GM12801 (cell line): ENCODE measurements at regions not wholly inside any gene's neighbourhood (a gene's known extent, or its start where the extent isn't known, plus 50 kb on each side); places are given as distances from the start of the nearest gene placed in this dataset.

Source experiments
- TF ChIP-seq, protein P1 (sequence below): IDR thresholded peaks from one replicate; pipeline ENCODE4 v1.5.1; 2011; ENCODE audit warnings: control low read depth; ENCODE audit not compliant: insufficient read length; ENCODE audit errors: extremely low read depth

DNA sequence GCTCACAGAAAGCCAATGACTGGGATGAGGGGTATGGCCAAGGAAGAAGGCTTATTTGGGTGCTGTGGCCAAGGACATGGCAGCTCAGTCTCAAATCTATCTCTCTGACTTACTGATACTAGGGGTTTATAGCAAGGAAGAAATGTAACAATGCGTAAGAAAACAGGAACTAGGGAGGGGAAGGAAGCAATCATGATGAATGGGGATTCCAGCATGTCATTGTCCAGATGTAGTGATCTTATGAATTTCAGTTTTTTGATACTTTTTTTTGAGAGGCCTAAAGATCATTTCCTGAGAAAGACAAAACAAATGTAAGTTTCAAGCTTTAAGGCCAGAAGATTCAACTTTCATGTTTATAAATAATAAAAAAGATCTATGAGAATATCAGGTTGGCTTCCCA, 298.6 kb upstream of the FAM98A start:
- TF ChIP-seq, protein P1, sequence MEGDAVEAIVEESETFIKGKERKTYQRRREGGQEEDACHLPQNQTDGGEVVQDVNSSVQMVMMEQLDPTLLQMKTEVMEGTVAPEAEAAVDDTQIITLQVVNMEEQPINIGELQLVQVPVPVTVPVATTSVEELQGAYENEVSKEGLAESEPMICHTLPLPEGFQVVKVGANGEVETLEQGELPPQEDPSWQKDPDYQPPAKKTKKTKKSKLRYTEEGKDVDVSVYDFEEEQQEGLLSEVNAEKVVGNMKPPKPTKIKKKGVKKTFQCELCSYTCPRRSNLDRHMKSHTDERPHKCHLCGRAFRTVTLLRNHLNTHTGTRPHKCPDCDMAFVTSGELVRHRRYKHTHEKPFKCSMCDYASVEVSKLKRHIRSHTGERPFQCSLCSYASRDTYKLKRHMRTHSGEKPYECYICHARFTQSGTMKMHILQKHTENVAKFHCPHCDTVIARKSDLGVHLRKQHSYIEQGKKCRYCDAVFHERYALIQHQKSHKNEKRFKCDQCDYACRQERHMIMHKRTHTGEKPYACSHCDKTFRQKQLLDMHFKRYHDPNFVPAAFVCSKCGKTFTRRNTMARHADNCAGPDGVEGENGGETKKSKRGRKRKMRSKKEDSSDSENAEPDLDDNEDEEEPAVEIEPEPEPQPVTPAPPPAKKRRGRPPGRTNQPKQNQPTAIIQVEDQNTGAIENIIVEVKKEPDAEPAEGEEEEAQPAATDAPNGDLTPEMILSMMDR, result no peak

DNA sequence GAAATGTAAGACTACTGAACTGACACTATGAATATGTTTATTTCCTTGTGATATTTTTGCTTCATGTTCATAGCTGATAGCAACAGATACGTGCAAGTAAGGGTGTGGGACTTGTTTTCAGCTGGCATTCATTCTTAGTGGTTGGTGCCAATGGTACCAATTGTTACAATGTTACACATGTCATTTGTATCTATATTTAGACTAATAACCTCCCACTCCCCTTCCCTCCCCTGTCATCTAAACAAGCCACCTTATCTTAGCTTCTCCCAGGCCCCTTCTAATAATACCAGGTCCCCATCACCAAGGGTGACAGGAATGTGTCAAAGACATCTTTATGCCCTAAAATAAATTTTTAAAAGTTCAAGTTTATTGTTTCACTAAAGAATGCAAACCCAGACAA, 294.7 kb upstream of the FAM98A start:
- TF ChIP-seq, protein P1, result no peak

DNA sequence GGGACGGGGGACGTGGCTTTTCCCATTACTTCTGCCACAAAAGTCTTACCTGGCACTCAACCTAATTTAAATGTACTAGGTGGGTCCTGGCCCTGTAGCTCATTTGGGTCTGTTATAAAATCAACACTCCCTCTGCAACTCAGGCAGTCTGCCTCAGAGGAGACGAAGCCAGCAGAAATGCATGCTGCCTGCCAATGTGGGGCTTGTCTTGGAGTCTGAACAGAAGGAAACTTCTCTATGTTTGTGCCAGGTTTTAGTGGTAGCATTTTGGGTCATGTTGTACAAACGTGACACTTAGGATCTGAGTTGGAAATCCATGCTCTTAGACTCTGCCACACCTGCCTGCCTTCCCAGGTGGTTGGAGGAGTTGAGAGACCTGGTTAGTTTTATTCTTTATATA, 292.5 kb upstream of the FAM98A start:
- TF ChIP-seq, protein P1, result no peak

DNA sequence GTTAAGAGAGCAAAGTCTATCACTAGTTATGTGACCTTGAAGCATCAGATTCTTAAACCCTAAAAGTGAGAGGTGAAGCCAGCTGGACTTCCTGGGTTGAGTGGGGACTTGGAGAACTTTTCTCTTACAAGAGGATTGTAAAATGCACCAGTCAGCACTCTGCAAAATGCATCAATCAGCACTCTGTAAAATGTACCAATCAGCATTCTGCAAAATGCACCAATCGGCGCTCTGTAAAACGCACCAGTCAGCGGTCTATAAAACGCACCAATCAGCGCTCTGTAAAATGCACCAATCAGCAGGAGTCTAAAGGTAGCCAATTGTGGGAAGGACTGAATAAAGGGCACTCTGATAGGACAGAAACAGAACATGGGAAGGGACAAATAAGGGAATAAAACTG, 291.6 kb upstream of the FAM98A start:
- TF ChIP-seq, protein P1, result no peak

DNA sequence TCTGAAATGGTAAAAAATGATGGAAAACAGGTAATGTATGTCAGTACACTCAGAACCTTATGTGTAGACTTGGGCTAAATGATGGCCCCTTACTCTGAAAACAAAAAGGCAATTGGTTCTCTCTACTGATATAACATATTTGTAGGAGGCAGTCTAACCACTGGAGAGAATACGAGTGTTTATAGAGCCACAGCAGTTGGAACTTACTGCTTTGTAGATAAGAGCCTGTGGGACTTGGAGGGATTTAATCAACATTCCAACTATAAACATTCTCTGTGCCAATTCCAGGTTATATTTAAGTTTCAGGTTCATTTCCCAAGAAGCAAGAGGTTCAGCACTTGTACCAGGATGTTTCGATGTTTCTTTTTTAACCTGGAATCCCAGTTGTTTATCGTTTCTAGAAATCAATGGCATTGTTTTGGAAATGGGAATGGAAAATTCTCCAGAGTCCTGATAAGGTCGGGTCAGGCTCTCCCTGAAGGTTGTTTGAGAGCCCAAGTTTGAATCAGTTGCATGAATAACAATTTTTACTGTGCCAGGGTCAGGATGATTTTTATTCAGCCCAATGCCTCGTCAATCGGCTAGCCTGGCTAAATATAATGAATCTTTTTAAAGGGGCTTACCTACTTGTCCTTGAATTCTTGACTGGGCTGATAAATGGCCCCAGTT, 278.4 kb upstream of the FAM98A start:
- TF ChIP-seq, protein P1, result no peak

DNA sequence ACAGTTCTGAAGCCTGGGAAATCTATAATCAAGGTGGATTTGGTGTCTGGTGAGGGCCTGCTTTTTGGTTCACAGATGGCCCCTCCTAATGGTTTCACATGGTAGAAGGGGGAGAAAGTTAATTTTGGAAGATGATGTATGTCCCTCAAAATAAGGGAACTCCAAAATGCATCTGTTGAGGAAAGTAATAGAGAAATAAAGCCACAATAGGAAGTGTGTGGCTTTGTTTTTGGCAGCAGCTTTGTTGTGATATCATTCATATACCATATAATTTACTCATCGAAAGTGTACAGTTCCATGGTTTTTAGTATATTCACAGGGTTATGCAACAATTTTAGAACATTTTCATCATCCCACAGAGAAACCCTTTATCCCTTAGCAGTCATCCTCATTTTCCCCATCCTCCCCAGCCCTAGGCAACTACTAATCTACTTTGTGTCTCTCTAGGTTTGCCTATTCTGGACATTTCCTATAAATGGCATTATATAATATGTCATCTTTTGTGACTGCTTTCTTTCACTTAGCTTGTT, 274.0 kb upstream of the FAM98A start:
- TF ChIP-seq, protein P1, result no peak

DNA sequence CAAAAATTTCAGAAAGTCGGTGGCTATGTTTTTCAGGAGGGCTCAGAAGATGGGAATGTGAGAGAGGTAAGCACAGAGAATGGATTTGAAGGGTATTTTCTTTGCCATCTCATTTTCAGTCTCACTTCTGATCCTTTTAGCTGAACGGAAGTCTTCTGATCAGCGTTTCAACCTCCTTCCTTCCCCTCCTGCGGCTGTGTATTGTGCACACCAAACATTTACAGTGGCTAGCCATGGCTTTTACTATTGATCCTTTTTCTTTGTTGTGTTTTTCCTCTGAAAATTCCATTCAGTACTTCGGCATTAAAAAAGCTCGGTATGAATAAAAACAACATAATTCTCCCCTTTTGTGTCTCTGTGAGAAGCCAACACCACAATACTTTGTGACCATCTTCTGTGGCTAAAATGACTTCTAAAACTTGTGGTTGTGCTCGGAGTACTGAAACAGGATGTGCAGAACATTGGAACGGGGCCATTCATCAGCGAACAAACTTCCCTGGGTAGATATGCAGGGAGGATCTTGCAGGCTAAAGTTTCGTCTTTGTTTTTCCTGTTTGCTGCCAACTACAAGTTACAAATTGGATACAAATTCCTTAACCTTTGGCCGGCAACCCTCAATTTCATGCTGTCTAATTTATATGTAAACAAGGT, 260.8 kb upstream of the FAM98A start:
- TF ChIP-seq, protein P1, result no peak
